ENCODE measurements at regions not wholly inside any gene's neighbourhood (a gene's known extent, or its start where the extent isn't known, plus 50 kb on each side); places are given as distances from the start of the nearest gene placed in this dataset.

GRCh38 chr1:218850367-218850766, 323.3 kb upstream of the LYPLAL1 start:
- no peak overlapping the region for H3K9ac ChIP-seq (ENCODE audit: low read length)
- no peaks in the 10 kb centered on the region for H3K27me3 ChIP-seq (ENCODE audit: control insufficient read depth, insufficient read depth, low read length)
- no peaks in the 10 kb centered on the region for H3K36me3 ChIP-seq (ENCODE audit: control insufficient read depth, insufficient read depth, low read length)
- no peaks in the 10 kb centered on the region for H3K4me1 ChIP-seq (ENCODE audit: control insufficient read depth, insufficient read depth, low read length)
- no peak overlapping the region for H3K27ac ChIP-seq (ENCODE audit: low read depth, low read length)
- no peak overlapping the region for H3K4me3 ChIP-seq (ENCODE audit: low read depth, low read length)
- H3K9me3 ChIP-seq (ENCODE audit: control insufficient read depth, insufficient read depth, low read depth, low read length), result no peaks in the 10 kb centered on the region

- no peaks in the 10 kb centered on the region for H3K27me3 ChIP-seq (ENCODE audit: control insufficient read depth, insufficient read depth, low read length)
- no peaks in the 10 kb centered on the region for H3K9me3 ChIP-seq (ENCODE audit: control insufficient read depth, insufficient read depth, low read depth, low read length)
- no peak overlapping the region for H3K27ac ChIP-seq (ENCODE audit: low read depth, low read length)
- H3K4me3 ChIP-seq (ENCODE audit: low read depth, low read length), result no peak overlapping the region
- no peaks in the 10 kb centered on the region for H3K4me1 ChIP-seq (ENCODE audit: control insufficient read depth, insufficient read depth, low read length)
- no peak overlapping the region for H3K9ac ChIP-seq (ENCODE audit: low read length)
- no peaks in the 10 kb centered on the region for H3K36me3 ChIP-seq (ENCODE audit: control insufficient read depth, insufficient read depth, low read length)
These were observed 322.1 kb upstream of the LYPLAL1 start for GRCh38 chr1:218851586-218851985.

GRCh38 chr1:218852527-218852926, 321.2 kb upstream of the LYPLAL1 start:
- H3K9ac ChIP-seq (ENCODE audit: low read length), result no peak overlapping the region
- H3K27me3 ChIP-seq (ENCODE audit: control insufficient read depth, insufficient read depth, low read length), result no peaks in the 10 kb centered on the region
- no peaks in the 10 kb centered on the region for H3K9me3 ChIP-seq (ENCODE audit: control insufficient read depth, insufficient read depth, low read depth, low read length)
- no peaks in the 10 kb centered on the region for H3K4me1 ChIP-seq (ENCODE audit: control insufficient read depth, insufficient read depth, low read length)
- no peak overlapping the region for H3K4me3 ChIP-seq (ENCODE audit: low read depth, low read length)
- H3K36me3 ChIP-seq (ENCODE audit: control insufficient read depth, insufficient read depth, low read length), result no peaks in the 10 kb centered on the region
- H3K27ac ChIP-seq (ENCODE audit: low read depth, low read length), result no peak overlapping the region

- no peak overlapping the region for H3K27ac ChIP-seq (ENCODE audit: low read depth, low read length)
- H3K4me3 ChIP-seq (ENCODE audit: low read depth, low read length), result no peak overlapping the region
- no peaks in the 10 kb centered on the region for H3K4me1 ChIP-seq (ENCODE audit: control insufficient read depth, insufficient read depth, low read length)
- H3K9ac ChIP-seq (ENCODE audit: low read length), result no peak overlapping the region
- no peaks in the 10 kb centered on the region for H3K27me3 ChIP-seq (ENCODE audit: control insufficient read depth, insufficient read depth, low read length)
- no peaks in the 10 kb centered on the region for H3K36me3 ChIP-seq (ENCODE audit: control insufficient read depth, insufficient read depth, low read length)
- H3K9me3 ChIP-seq (ENCODE audit: control insufficient read depth, insufficient read depth, low read depth, low read length), result no peaks in the 10 kb centered on the region
These were observed 309.7 kb upstream of the LYPLAL1 start for GRCh38 chr1:218863987-218864386.

- H3K9ac ChIP-seq (ENCODE audit: low read length), result no peak overlapping the region
- no peaks in the 10 kb centered on the region for H3K36me3 ChIP-seq (ENCODE audit: control insufficient read depth, insufficient read depth, low read length)
- no peaks in the 10 kb centered on the region for H3K9me3 ChIP-seq (ENCODE audit: control insufficient read depth, insufficient read depth, low read depth, low read length)
- no peaks in the 10 kb centered on the region for H3K27me3 ChIP-seq (ENCODE audit: control insufficient read depth, insufficient read depth, low read length)
- H3K4me1 ChIP-seq (ENCODE audit: control insufficient read depth, insufficient read depth, low read length), result no peaks in the 10 kb centered on the region
- H3K27ac ChIP-seq (ENCODE audit: low read depth, low read length), result no peak overlapping the region
- no peak overlapping the region for H3K4me3 ChIP-seq (ENCODE audit: low read depth, low read length)
These were observed 308.1 kb upstream of the LYPLAL1 start for GRCh38 chr1:218865591-218865990.

- H3K4me1 ChIP-seq (ENCODE audit: control insufficient read depth, insufficient read depth, low read length), result no peaks in the 10 kb centered on the region
- no peak overlapping the region for H3K27ac ChIP-seq (ENCODE audit: low read depth, low read length)
- no peaks in the 10 kb centered on the region for H3K36me3 ChIP-seq (ENCODE audit: control insufficient read depth, insufficient read depth, low read length)
- H3K27me3 ChIP-seq (ENCODE audit: control insufficient read depth, insufficient read depth, low read length), result no peaks in the 10 kb centered on the region
- H3K4me3 ChIP-seq (ENCODE audit: low read depth, low read length), result no peak overlapping the region
- no peak overlapping the region for H3K9ac ChIP-seq (ENCODE audit: low read length)
- H3K9me3 ChIP-seq (ENCODE audit: control insufficient read depth, insufficient read depth, low read depth, low read length), result no peaks in the 10 kb centered on the region
These were observed 307.2 kb upstream of the LYPLAL1 start for GRCh38 chr1:218866507-218866906.

GRCh38 chr1:218867066-218867465, 306.6 kb upstream of the LYPLAL1 start:
- no peak overlapping the region for H3K4me3 ChIP-seq (ENCODE audit: low read depth, low read length)
- H3K9me3 ChIP-seq (ENCODE audit: control insufficient read depth, insufficient read depth, low read depth, low read length), result no peaks in the 10 kb centered on the region
- no peaks in the 10 kb centered on the region for H3K36me3 ChIP-seq (ENCODE audit: control insufficient read depth, insufficient read depth, low read length)
- H3K4me1 ChIP-seq (ENCODE audit: control insufficient read depth, insufficient read depth, low read length), result no peaks in the 10 kb centered on the region
- no peak overlapping the region for H3K27ac ChIP-seq (ENCODE audit: low read depth, low read length)
- H3K9ac ChIP-seq (ENCODE audit: low read length), result no peak overlapping the region
- no peaks in the 10 kb centered on the region for H3K27me3 ChIP-seq (ENCODE audit: control insufficient read depth, insufficient read depth, low read length)

GRCh38 chr1:218867941-218868626, 305.6 kb upstream of the LYPLAL1 start:
- Histone ChIP-seq H3K9ac (ENCODE audit: low read length) (no peak overlapping the region), H3K4me3 (ENCODE audit: low read depth, low read length) (no peak overlapping the region), H3K36me3 (ENCODE audit: control insufficient read depth, insufficient read depth, low read length) (no peaks in the 10 kb centered on the region), H3K27ac (ENCODE audit: low read depth, low read length) (no peak overlapping the region), H3K9me3 (ENCODE audit: control insufficient read depth, insufficient read depth, low read depth, low read length) (no peaks in the 10 kb centered on the region), H3K27me3 (ENCODE audit: control insufficient read depth, insufficient read depth, low read length) (no peaks in the 10 kb centered on the region), H3K4me1 (ENCODE audit: control insufficient read depth, insufficient read depth, low read length) (no peaks in the 10 kb centered on the region)

- Histone ChIP-seq H3K9ac (ENCODE audit: low read length) (no peak overlapping the region), H3K9me3 (ENCODE audit: control insufficient read depth, insufficient read depth, low read depth, low read length) (no peaks in the 10 kb centered on the region), H3K4me3 (ENCODE audit: low read depth, low read length) (no peak overlapping the region), H3K4me1 (ENCODE audit: control insufficient read depth, insufficient read depth, low read length) (no peaks in the 10 kb centered on the region), H3K27ac (ENCODE audit: low read depth, low read length) (no peak overlapping the region), H3K36me3 (ENCODE audit: control insufficient read depth, insufficient read depth, low read length) (no peaks in the 10 kb centered on the region), H3K27me3 (ENCODE audit: control insufficient read depth, insufficient read depth, low read length) (no peaks in the 10 kb centered on the region)
These were observed 304.4 kb upstream of the LYPLAL1 start for GRCh38 chr1:218869276-218869675.

- no peaks in the 10 kb centered on the region for H3K36me3 ChIP-seq (ENCODE audit: control insufficient read depth, insufficient read depth, low read length)
- no peaks in the 10 kb centered on the region for H3K9me3 ChIP-seq (ENCODE audit: control insufficient read depth, insufficient read depth, low read depth, low read length)
- no peak overlapping the region for H3K27ac ChIP-seq (ENCODE audit: low read depth, low read length)
- H3K4me1 ChIP-seq (ENCODE audit: control insufficient read depth, insufficient read depth, low read length), result no peaks in the 10 kb centered on the region
- H3K27me3 ChIP-seq (ENCODE audit: control insufficient read depth, insufficient read depth, low read length), result no peaks in the 10 kb centered on the region
- no peak overlapping the region for H3K9ac ChIP-seq (ENCODE audit: low read length)
- no peak overlapping the region for H3K4me3 ChIP-seq (ENCODE audit: low read depth, low read length)
These were observed 301.7 kb upstream of the LYPLAL1 start for GRCh38 chr1:218872026-218872425.

GRCh38 chr1:218872928-218873327, 300.8 kb upstream of the LYPLAL1 start:
- H3K27ac ChIP-seq (ENCODE audit: low read depth, low read length), result no peak overlapping the region
- H3K27me3 ChIP-seq (ENCODE audit: control insufficient read depth, insufficient read depth, low read length), result no peaks in the 10 kb centered on the region
- no peaks in the 10 kb centered on the region for H3K36me3 ChIP-seq (ENCODE audit: control insufficient read depth, insufficient read depth, low read length)
- no peak overlapping the region for H3K9ac ChIP-seq (ENCODE audit: low read length)
- no peaks in the 10 kb centered on the region for H3K9me3 ChIP-seq (ENCODE audit: control insufficient read depth, insufficient read depth, low read depth, low read length)
- no peak overlapping the region for H3K4me3 ChIP-seq (ENCODE audit: low read depth, low read length)
- no peaks in the 10 kb centered on the region for H3K4me1 ChIP-seq (ENCODE audit: control insufficient read depth, insufficient read depth, low read length)

- H3K27ac ChIP-seq (ENCODE audit: low read depth, low read length), result no peak overlapping the region
- H3K27me3 ChIP-seq (ENCODE audit: control insufficient read depth, insufficient read depth, low read length), result no peaks in the 10 kb centered on the region
- no peaks in the 10 kb centered on the region for H3K36me3 ChIP-seq (ENCODE audit: control insufficient read depth, insufficient read depth, low read length)
- no peaks in the 10 kb centered on the region for H3K9me3 ChIP-seq (ENCODE audit: control insufficient read depth, insufficient read depth, low read depth, low read length)
- H3K9ac ChIP-seq (ENCODE audit: low read length), result no peak overlapping the region
- H3K4me3 ChIP-seq (ENCODE audit: low read depth, low read length), result no peak overlapping the region
- no peaks in the 10 kb centered on the region for H3K4me1 ChIP-seq (ENCODE audit: control insufficient read depth, insufficient read depth, low read length)
These were observed 299.4 kb upstream of the LYPLAL1 start for GRCh38 chr1:218874313-218874712.
